ENCODE measurements at regions not wholly inside any gene's neighbourhood (a gene's known extent, or its start where the extent isn't known, plus 50 kb on each side); places are given as distances from the start of the nearest gene placed in this dataset.

GRCh38 chr5:12974856-12975255 lies 969.6 kb downstream of the DNAH5 start:
- no peak overlapping the region for H3K4me3 ChIP-seq (ENCODE audit: low read depth, low read length)
- no peak overlapping the region for H3K27ac ChIP-seq
- H3K9me3 ChIP-seq (ENCODE audit: severe bottlenecking) = no peaks in the 10 kb centered on the region
- H3K27me3 ChIP-seq (ENCODE audit: insufficient read depth, low read depth, severe bottlenecking) = no peaks in the 10 kb centered on the region
- H3K36me3 ChIP-seq = no peaks in the 10 kb centered on the region
- no peak for TF ChIP-seq CTCF (IDR thresholded peaks at IDR 0.05; ENCODE audit: low read depth, low read length)
- DNase-seq = no peak

DNA sequence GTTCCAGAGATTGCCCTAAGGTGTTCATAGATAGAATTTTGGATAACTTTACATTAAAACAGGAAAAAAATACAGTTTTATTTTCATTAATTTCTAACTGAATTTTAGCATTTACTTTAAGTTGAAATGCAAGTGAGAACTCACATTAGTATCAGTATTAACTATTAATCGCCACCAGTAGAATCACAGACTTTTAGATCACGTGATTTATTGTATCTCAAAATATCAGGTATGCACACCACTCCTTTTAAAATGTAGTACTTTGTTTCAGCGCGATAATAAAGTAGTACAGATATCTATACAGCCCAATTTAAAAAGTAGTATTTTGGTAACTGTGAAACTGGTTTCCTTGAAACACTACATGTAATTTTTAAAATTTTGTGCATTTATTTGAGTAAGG lies 978.7 kb downstream of the DNAH5 start:
- H3K27me3 ChIP-seq (ENCODE audit: insufficient read depth, low read depth, severe bottlenecking) = no peaks in the 10 kb centered on the region
- peaks cover 2% of the 10 kb centered on the region for H3K9me3 ChIP-seq (ENCODE audit: severe bottlenecking)
- TF ChIP-seq CTCF (IDR thresholded peaks at IDR 0.05; ENCODE audit: low read depth, low read length) = no peak
- no peaks in the 10 kb centered on the region for H3K36me3 ChIP-seq
- no peak for DNase-seq
- H3K4me3 ChIP-seq (ENCODE audit: low read depth, low read length) = no peak overlapping the region
- no peak overlapping the region for H3K27ac ChIP-seq

DNA sequence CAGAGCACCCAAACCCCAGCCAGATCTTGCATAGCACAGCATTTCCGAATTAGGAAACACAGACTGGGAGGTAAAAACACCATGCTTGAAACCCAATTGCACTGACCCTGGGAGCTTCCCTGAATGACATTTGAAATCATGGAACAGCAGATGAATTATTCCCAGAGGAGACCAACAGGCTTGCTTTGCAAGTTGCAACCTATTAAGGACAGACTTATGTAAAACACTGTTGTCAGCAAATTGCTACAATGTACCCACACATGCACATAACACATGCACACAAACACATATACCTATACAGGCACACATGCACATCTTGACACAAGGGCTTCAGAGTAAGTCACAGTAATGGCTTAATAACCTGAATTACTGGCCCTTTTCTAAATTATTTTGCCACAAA lies 984.8 kb downstream of the DNAH5 start:
- Histone ChIP-seq H3K9me3 (ENCODE audit: severe bottlenecking) (no peaks in the 10 kb centered on the region), H3K27ac (no peak overlapping the region), H3K27me3 (ENCODE audit: insufficient read depth, low read depth, severe bottlenecking) (no peaks in the 10 kb centered on the region), H3K36me3 (no peaks in the 10 kb centered on the region), H3K4me3 (ENCODE audit: low read depth, low read length) (no peak overlapping the region)
- DNase-seq = no peak
- no peak for TF ChIP-seq CTCF (IDR thresholded peaks at IDR 0.05; ENCODE audit: low read depth, low read length)

- no peaks in the 10 kb centered on the region for H3K36me3 ChIP-seq
- H3K27ac ChIP-seq = no peak overlapping the region
- TF ChIP-seq CTCF (IDR thresholded peaks at IDR 0.05; ENCODE audit: low read depth, low read length) = no peak
- H3K4me3 ChIP-seq (ENCODE audit: low read depth, low read length) = no peak overlapping the region
- DNase-seq = no peak
- no peaks in the 10 kb centered on the region for H3K27me3 ChIP-seq (ENCODE audit: insufficient read depth, low read depth, severe bottlenecking)
- H3K9me3 ChIP-seq (ENCODE audit: severe bottlenecking) = no peaks in the 10 kb centered on the region
These were observed 992.1 kb downstream of the DNAH5 start for GRCh38 chr5:12952409-12952808.

DNA sequence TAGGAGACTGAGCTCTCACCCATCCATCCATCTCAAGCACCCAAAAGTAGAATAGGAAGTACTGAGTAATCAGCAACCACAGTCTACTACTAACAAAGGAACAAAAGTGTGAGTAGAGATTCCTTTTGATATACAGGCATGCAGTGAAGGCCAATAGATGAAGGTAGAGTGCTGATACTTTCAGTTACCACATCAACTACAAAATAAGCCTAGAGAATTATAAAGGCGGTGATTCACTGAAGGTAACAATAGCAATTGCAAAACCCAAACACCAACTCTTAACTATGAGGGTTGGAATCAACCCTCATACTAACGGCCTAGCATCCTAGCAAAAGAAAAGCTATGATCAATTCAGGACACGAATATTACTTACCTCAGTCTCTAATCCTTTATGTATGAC lies 992.6 kb downstream of the DNAH5 start:
- TF ChIP-seq CTCF (IDR thresholded peaks at IDR 0.05; ENCODE audit: low read depth, low read length) = no peak
- no peaks in the 10 kb centered on the region for H3K36me3 ChIP-seq
- H3K9me3 ChIP-seq (ENCODE audit: severe bottlenecking) = no peaks in the 10 kb centered on the region
- no peak for DNase-seq
- H3K4me3 ChIP-seq (ENCODE audit: low read depth, low read length) = no peak overlapping the region
- no peaks in the 10 kb centered on the region for H3K27me3 ChIP-seq (ENCODE audit: insufficient read depth, low read depth, severe bottlenecking)
- no peak overlapping the region for H3K27ac ChIP-seq

- H3K36me3 ChIP-seq = no peaks in the 10 kb centered on the region
- H3K27ac ChIP-seq = no peak overlapping the region
- no peaks in the 10 kb centered on the region for H3K9me3 ChIP-seq (ENCODE audit: severe bottlenecking)
- no peak for TF ChIP-seq CTCF (IDR thresholded peaks at IDR 0.05; ENCODE audit: low read depth, low read length)
- no peaks in the 10 kb centered on the region for H3K27me3 ChIP-seq (ENCODE audit: insufficient read depth, low read depth, severe bottlenecking)
- no peak overlapping the region for H3K4me3 ChIP-seq (ENCODE audit: low read depth, low read length)
- no peak for DNase-seq
These were observed 997.1 kb downstream of the DNAH5 start for GRCh38 chr5:12947379-12947778.

Measured in WERI-Rb-1 (cell line).